Right lobe of liver (tissue), 4 donors: ENCODE measurements at regions not wholly inside any gene's neighbourhood (a gene's known extent, or its start where the extent isn't known, plus 50 kb on each side); places are given as distances from the start of the nearest gene placed in this dataset.

Source experiments
- CTCF ChIP-seq, 4 donors: fragments of 200-600 bp in 3 of 4; fragments of 450-650 bp in 1 of 4; IDR thresholded peaks; one replicate each; pipeline versions ENCODE4 v1.5.1 to v1.8.0; 2016 to 2022; ENCODE audit warnings: antibody characterized with exemption in 4 of 4, mild to moderate bottlenecking in 2 of 4
- POLR2A ChIP-seq: fragments of 450-650 bp; IDR thresholded peaks from one replicate; pipeline ENCODE4 v1.6.1; 2017; ENCODE audit warnings: antibody characterized with exemption, mild to moderate bottlenecking
- donor health status: DM: no; HTN: no; CAD: no.
- donor health status: DM: no; HTN: no; CAD: no.
- donor health status: DM: no; HTN: yes; CAD: no.

DNA sequence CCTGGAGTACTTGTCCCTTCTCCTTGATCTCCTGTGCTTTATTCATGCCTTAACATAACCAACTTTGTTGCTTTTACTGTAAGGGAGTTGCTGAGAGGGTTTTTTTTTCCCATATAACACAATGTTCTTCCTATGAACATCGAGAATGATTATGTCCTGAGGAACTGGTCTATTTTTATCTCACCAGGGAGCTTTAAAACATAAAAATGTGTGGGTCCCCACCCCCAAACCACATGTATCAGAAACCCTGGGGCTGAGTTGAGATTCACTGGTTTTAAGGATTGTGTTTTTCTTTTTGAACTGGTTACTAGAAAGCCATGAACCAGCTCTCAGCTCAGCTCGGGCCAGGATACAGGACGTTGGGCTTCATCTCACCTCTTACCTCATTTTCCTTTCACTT, 118.5 kb upstream of the JAG1 start:
- no peak for TF ChIP-seq CTCF (IDR thresholded peaks at IDR 0.05)
- TF ChIP-seq POLR2A = no peak
